ENCODE measurements at regions not wholly inside any gene's neighbourhood (a gene's known extent, or its start where the extent isn't known, plus 50 kb on each side); places are given as distances from the start of the nearest gene placed in this dataset.

DNA sequence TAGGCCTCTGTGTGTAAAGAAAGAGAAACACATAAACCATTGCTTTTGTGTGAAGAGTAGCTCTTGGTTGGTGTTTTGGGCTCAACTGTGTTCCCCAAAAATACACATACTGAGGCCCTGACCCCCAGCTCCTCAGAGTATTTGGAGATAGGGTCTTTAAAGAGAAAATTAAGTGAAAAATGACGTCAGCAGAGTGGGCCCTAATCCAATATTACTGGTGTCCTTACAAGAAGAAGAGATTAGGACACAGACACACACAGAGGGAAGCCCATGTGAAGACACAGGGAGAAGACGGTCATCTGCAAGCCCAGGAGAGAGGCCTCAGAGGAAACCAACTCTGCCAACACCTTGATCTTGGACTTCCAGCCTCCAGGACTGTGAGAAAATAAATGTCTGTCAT, 76.9 kb upstream of the PGBD5 start:
- no peak for TF ChIP-seq EZH2 (IDR thresholded peaks at IDR 0.05; ENCODE audit: low read length, unreplicated experiment)
- TF ChIP-seq, protein P1, sequence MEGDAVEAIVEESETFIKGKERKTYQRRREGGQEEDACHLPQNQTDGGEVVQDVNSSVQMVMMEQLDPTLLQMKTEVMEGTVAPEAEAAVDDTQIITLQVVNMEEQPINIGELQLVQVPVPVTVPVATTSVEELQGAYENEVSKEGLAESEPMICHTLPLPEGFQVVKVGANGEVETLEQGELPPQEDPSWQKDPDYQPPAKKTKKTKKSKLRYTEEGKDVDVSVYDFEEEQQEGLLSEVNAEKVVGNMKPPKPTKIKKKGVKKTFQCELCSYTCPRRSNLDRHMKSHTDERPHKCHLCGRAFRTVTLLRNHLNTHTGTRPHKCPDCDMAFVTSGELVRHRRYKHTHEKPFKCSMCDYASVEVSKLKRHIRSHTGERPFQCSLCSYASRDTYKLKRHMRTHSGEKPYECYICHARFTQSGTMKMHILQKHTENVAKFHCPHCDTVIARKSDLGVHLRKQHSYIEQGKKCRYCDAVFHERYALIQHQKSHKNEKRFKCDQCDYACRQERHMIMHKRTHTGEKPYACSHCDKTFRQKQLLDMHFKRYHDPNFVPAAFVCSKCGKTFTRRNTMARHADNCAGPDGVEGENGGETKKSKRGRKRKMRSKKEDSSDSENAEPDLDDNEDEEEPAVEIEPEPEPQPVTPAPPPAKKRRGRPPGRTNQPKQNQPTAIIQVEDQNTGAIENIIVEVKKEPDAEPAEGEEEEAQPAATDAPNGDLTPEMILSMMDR (conservative IDR thresholded peaks at IDR 0.05; ENCODE audit: low read depth, low read length) = no peak

All from PC-3 (cell line).